ENCODE measurements at regions not wholly inside any gene's neighbourhood (a gene's known extent, or its start where the extent isn't known, plus 50 kb on each side); places are given as distances from the start of the nearest gene placed in this dataset.
"Not testable (repeated sequence)": the region's sequence is repeated elsewhere in the genome, so short reads cannot be mapped to it uniquely, and the experiment has no call there.

GRCh38 chr9:124118894-124119293 lies 107.3 kb downstream of the LHX2 start:
- Mint-ChIP-seq H3K27ac (no peak overlapping the region), H3K9me3 (peaks cover 8% of the 10 kb centered on the region), H3K4me3 (no peak overlapping the region), H3K4me1 (ENCODE audit: low read depth) (peaks cover 6% of the 10 kb centered on the region), H3K27me3 (peaks cover 25% of the 10 kb centered on the region), H3K36me3 (ENCODE audit: low read depth) (no peaks in the 10 kb centered on the region)
- intact Hi-C loops (cut with micrococcal nuclease): no loop called here

GRCh38 chr9:124120272-124120671 lies 108.7 kb downstream of the LHX2 start:
- H3K36me3 Mint-ChIP-seq (ENCODE audit: low read depth): no peaks in the 10 kb centered on the region
- peaks cover 23% of the 10 kb centered on the region for H3K27me3 Mint-ChIP-seq
- no peak overlapping the region for H3K4me3 Mint-ChIP-seq
- H3K27ac Mint-ChIP-seq: no peak overlapping the region
- peaks cover 8% of the 10 kb centered on the region for H3K9me3 Mint-ChIP-seq
- intact Hi-C loops (cut with micrococcal nuclease): loop anchor here (10.0 kb wide), 1 partner anchor 415 kb away; no protein-coding TSS in a partner anchor
- peaks cover 6% of the 10 kb centered on the region for H3K4me1 Mint-ChIP-seq (ENCODE audit: low read depth)

GRCh38 chr9:124121725-124122124 lies 110.2 kb downstream of the LHX2 start:
- Mint-ChIP-seq H3K36me3 (ENCODE audit: low read depth) (no peaks in the 10 kb centered on the region), H3K27me3 (peaks cover 19% of the 10 kb centered on the region), H3K27ac (no peak overlapping the region), H3K9me3 (peaks cover 5% of the 10 kb centered on the region), H3K4me3 (no peak overlapping the region), H3K4me1 (ENCODE audit: low read depth) (peaks cover 6% of the 10 kb centered on the region)
- intact Hi-C loops (cut with micrococcal nuclease): loop anchor here (10.0 kb wide), 1 partner anchor 413 kb away; no protein-coding TSS in a partner anchor

GRCh38 chr9:124122321-124122720 lies 110.8 kb downstream of the LHX2 start:
- no peak overlapping the region for H3K4me3 Mint-ChIP-seq
- peaks cover 12% of the 10 kb centered on the region for H3K4me1 Mint-ChIP-seq (ENCODE audit: low read depth)
- no peaks in the 10 kb centered on the region for H3K9me3 Mint-ChIP-seq
- intact Hi-C loops (cut with micrococcal nuclease): loop anchor here (10.0 kb wide), 1 partner anchor 412 kb away; no protein-coding TSS in a partner anchor
- no peak overlapping the region for H3K27ac Mint-ChIP-seq
- H3K27me3 Mint-ChIP-seq: peaks cover 16% of the 10 kb centered on the region
- H3K36me3 Mint-ChIP-seq (ENCODE audit: low read depth): no peaks in the 10 kb centered on the region

- H3K27ac Mint-ChIP-seq: no peak overlapping the region
- peaks cover 14% of the 10 kb centered on the region for H3K27me3 Mint-ChIP-seq
- H3K9me3 Mint-ChIP-seq: no peaks in the 10 kb centered on the region
- intact Hi-C loops (cut with micrococcal nuclease): loop anchor here (10.0 kb wide), 1 partner anchor 412 kb away; no protein-coding TSS in a partner anchor
- peaks cover 13% of the 10 kb centered on the region for H3K4me1 Mint-ChIP-seq (ENCODE audit: low read depth)
- no peaks in the 10 kb centered on the region for H3K36me3 Mint-ChIP-seq (ENCODE audit: low read depth)
- H3K4me3 Mint-ChIP-seq: no peak overlapping the region
Measured at GRCh38 chr9:124122813-124123462, 111.4 kb downstream of the LHX2 start.

GRCh38 chr9:124123621-124124020 lies 112.1 kb downstream of the LHX2 start:
- Mint-ChIP-seq H3K4me1 (ENCODE audit: low read depth) (peaks cover 13% of the 10 kb centered on the region), H3K27me3 (peaks cover 14% of the 10 kb centered on the region)
- not testable (repeated sequence) for H3K4me3 Mint-ChIP-seq; H3K27ac Mint-ChIP-seq; H3K36me3 Mint-ChIP-seq (ENCODE audit: low read depth); H3K9me3 Mint-ChIP-seq
- intact Hi-C loops (cut with micrococcal nuclease): loop anchor here (10.0 kb wide), 1 partner anchor 411 kb away; no protein-coding TSS in a partner anchor

GRCh38 chr9:124124729-124125650 lies 113.4 kb downstream of the LHX2 start:
- Mint-ChIP-seq H3K36me3 (ENCODE audit: low read depth) (no peaks in the 10 kb centered on the region), H3K4me3 (no peak overlapping the region), H3K27me3 (peaks cover 4% of the 10 kb centered on the region), H3K9me3 (no peaks in the 10 kb centered on the region), H3K27ac (no peak overlapping the region), H3K4me1 (ENCODE audit: low read depth) (peaks cover 13% of the 10 kb centered on the region)
- intact Hi-C loops (cut with micrococcal nuclease): loop anchor here (5.0 to 10.0 kb wide), 2 partner anchors 137 to 410 kb away; no protein-coding TSS in a partner anchor

GRCh38 chr9:124125651-124125977 lies 114.0 kb downstream of the LHX2 start:
- Mint-ChIP-seq H3K9me3 (no peaks in the 10 kb centered on the region), H3K36me3 (ENCODE audit: low read depth) (no peaks in the 10 kb centered on the region), H3K4me1 (ENCODE audit: low read depth) (peaks cover 14% of the 10 kb centered on the region), H3K4me3 (no peak overlapping the region), H3K27ac (no peak overlapping the region), H3K27me3 (peaks cover 4% of the 10 kb centered on the region)
- intact Hi-C loops (cut with micrococcal nuclease): loop anchor here (5.0 to 10.0 kb wide), 2 partner anchors 137 to 409 kb away; no protein-coding TSS in a partner anchor

- Mint-ChIP-seq H3K27me3 (peaks cover 2% of the 10 kb centered on the region), H3K36me3 (ENCODE audit: low read depth) (no peaks in the 10 kb centered on the region), H3K4me3 (no peak overlapping the region), H3K9me3 (no peaks in the 10 kb centered on the region), H3K4me1 (ENCODE audit: low read depth) (peaks cover 24% of the 10 kb centered on the region), H3K27ac (no peak overlapping the region)
- intact Hi-C loops (cut with micrococcal nuclease): loop anchor here (1.0 to 10.0 kb wide), 3 partner anchors 135 to 408 kb away; no protein-coding TSS in a partner anchor
Measured at GRCh38 chr9:124126648-124127646, 115.4 kb downstream of the LHX2 start.

GRCh38 chr9:124128568-124129166 lies 117.1 kb downstream of the LHX2 start:
- Mint-ChIP-seq H3K36me3 (ENCODE audit: low read depth) (no peaks in the 10 kb centered on the region), H3K4me3 (no peak overlapping the region), H3K4me1 (ENCODE audit: low read depth) (peaks cover 33% of the 10 kb centered on the region), H3K27ac (no peak overlapping the region), H3K27me3 (peaks cover 1% of the 10 kb centered on the region), H3K9me3 (no peaks in the 10 kb centered on the region)
- intact Hi-C loops (cut with micrococcal nuclease): loop anchor here (5.0 to 10.0 kb wide), 2 partner anchors 134 to 406 kb away; no protein-coding TSS in a partner anchor

GRCh38 chr9:124130277-124131075 lies 118.9 kb downstream of the LHX2 start:
- intact Hi-C loops (cut with micrococcal nuclease): loop anchor here (5.0 to 10.0 kb wide), 2 partner anchors 62 to 164 kb away; no protein-coding TSS in a partner anchor
- no peaks in the 10 kb centered on the region for H3K27me3 Mint-ChIP-seq
- H3K4me3 Mint-ChIP-seq: no peak overlapping the region
- no peaks in the 10 kb centered on the region for H3K36me3 Mint-ChIP-seq (ENCODE audit: low read depth)
- no peak overlapping the region for H3K27ac Mint-ChIP-seq
- H3K9me3 Mint-ChIP-seq: no peaks in the 10 kb centered on the region
- peaks cover 39% of the 10 kb centered on the region for H3K4me1 Mint-ChIP-seq (ENCODE audit: low read depth)

GRCh38 chr9:124131518-124131917 lies 120.0 kb downstream of the LHX2 start:
- peaks cover 39% of the 10 kb centered on the region for H3K4me1 Mint-ChIP-seq (ENCODE audit: low read depth)
- not testable (repeated sequence) for H3K27me3 Mint-ChIP-seq; H3K36me3 Mint-ChIP-seq (ENCODE audit: low read depth); H3K9me3 Mint-ChIP-seq; H3K4me3 Mint-ChIP-seq; H3K27ac Mint-ChIP-seq
- intact Hi-C loops (cut with micrococcal nuclease): loop anchor here (5.0 to 10.0 kb wide), 2 partner anchors 61 to 163 kb away; no protein-coding TSS in a partner anchor
